Astrocyte of the cerebellum (primary cell): ENCODE measurements at regions not wholly inside any gene's neighbourhood (a gene's known extent, or its start where the extent isn't known, plus 50 kb on each side); places are given as distances from the start of the nearest gene placed in this dataset.

ENCODE experiments used
- DNase-seq: peaks from one replicate; pipeline ENCODE4 v3.0.0-alpha.2; 2011; ENCODE audit warnings: low read depth
- H3K4me3 ChIP-seq: 2 replicates; pipeline ENCODE4 v1.5.1; 2011; ENCODE audit warnings: mild to moderate bottlenecking, low read depth, low read length, moderate library complexity
- CTCF ChIP-seq: IDR thresholded peaks from 2 replicates; pipeline ENCODE4 v1.5.1; 2012; ENCODE audit warnings: low read length, low read depth, moderate library complexity, mild to moderate bottlenecking; ENCODE audit errors: missing control alignments
- in situ Hi-C: cut with HindIII; loops from 2 replicates; pipeline ENCODE4 v1.10.0; 2017; ENCODE audit warnings: low sequenced_read_pairs

GRCh38 chr13:94933936-94934335 is 221.6 kb upstream of the SOX21 start:
- H3K4me3 ChIP-seq, result no peak overlapping the region
- DNase-seq, result no peak
- in situ Hi-C loops, result no loop called here
- TF ChIP-seq CTCF, result no peak

GRCh38 chr13:94933230-94933751 is 220.9 kb upstream of the SOX21 start:
- DNase-seq, result no peak
- TF ChIP-seq CTCF, result no peak
- H3K4me3 ChIP-seq, result no peak overlapping the region
- in situ Hi-C loops, result no loop called here

GRCh38 chr13:94928127-94928775 is 215.9 kb upstream of the SOX21 start:
- no peak overlapping the region for H3K4me3 ChIP-seq
- in situ Hi-C loops, result no loop called here
- TF ChIP-seq CTCF, result no peak
- DNase-seq, result no peak

GRCh38 chr13:94925263-94925662 is 212.9 kb upstream of the SOX21 start:
- no peak for DNase-seq
- no peak for TF ChIP-seq CTCF
- in situ Hi-C loops, result no loop called here
- H3K4me3 ChIP-seq, result no peak overlapping the region

GRCh38 chr13:94921181-94921580 is 208.8 kb upstream of the SOX21 start:
- TF ChIP-seq CTCF, result no peak
- H3K4me3 ChIP-seq, result no peak overlapping the region
- in situ Hi-C loops, result no loop called here
- DNase-seq, result no peak

GRCh38 chr13:94920578-94920977 is 208.2 kb upstream of the SOX21 start:
- DNase-seq, result no peak
- in situ Hi-C loops, result no loop called here
- TF ChIP-seq CTCF, result no peak
- no peak overlapping the region for H3K4me3 ChIP-seq

GRCh38 chr13:94917824-94918223 is 205.5 kb upstream of the SOX21 start:
- no peak for DNase-seq
- in situ Hi-C loops, result no loop called here
- TF ChIP-seq CTCF, result no peak
- H3K4me3 ChIP-seq, result no peak overlapping the region
